ENCODE measurements at regions not wholly inside any gene's neighbourhood (a gene's known extent, or its start where the extent isn't known, plus 50 kb on each side); places are given as distances from the start of the nearest gene placed in this dataset.

DNA sequence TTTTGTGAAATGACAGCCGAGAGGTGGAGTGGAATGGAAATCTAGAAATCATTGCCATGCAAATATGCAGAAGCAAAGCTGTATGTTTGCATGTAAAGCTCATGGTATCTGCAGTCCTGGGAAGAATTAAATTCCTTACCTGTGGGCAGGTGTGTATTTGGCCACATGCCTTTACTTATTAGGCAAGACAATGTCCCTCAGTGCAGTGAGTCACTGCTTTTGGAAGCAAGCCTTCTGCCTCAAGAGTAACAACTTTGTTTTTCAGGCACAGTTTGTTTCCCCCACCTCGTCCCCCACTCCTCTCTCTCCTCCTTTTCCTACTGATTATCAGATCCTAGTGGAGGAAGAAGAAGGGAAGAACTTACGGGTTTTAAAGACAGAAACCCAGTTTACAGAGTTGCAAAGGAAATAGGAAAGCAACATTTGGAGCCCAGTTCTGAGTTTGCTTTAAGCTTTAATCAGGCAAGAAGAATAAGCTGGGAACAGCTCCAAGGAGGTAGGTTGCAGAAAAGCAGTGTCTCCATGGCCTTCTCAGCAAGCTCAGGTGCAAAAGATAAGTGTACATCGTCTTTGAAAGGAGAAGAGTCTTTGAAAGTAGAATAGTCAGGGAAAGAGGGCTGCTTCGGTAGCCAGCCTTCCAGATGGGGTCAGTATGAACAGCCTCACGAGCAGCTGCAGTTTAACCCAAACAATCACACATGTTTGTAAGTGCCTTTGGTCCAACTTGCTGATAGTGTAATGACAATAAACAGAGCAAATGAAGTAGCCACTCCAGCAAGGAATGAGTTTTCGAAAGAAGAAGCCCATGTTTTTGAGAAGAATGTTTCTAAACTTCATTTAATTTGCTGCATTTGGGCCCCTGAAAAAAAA lies 190.1 kb downstream of the KLF5 start:
- no peak for DNase-seq (ENCODE audit: low spot score)

DNA sequence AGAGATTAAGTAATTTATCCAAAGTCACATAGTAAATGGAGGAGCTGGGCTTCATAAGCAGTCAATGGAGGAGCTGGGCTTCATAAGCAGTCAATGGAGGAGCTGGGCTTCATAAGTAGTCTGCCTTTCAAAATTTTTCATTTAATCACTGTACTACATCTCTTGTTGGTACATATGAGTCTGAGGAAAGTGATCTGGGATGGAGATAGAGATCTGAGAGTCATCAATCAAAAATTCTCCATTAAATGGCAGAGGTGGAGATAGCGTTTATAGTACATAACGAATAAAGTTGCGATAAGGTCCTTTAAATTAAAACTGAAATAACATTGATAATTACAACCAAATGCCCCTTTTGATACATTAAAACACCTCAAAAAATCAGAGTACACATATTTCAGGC lies 189.3 kb downstream of the KLF5 start:
- no peak for DNase-seq (ENCODE audit: low spot score)

DNA sequence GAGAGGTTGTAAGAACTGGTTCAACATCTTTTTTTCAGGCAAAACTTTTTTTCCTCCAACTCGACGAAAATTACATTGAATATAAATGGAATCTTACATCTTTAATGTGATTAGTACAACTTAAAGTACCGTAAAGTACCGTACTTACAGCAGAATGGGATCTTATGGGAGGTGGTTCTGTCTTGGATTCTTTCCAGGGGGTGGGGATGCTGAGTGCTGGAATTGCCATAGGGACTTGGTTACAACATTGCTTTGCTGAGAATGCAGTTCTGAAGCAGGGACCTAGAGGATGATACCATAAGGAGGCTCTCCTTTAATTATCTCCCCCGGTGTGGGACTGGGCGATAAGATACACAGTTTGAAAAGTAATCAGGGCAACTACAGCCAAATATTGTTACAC lies 186.4 kb downstream of the KLF5 start:
- no peak for DNase-seq (ENCODE audit: low spot score)

DNA sequence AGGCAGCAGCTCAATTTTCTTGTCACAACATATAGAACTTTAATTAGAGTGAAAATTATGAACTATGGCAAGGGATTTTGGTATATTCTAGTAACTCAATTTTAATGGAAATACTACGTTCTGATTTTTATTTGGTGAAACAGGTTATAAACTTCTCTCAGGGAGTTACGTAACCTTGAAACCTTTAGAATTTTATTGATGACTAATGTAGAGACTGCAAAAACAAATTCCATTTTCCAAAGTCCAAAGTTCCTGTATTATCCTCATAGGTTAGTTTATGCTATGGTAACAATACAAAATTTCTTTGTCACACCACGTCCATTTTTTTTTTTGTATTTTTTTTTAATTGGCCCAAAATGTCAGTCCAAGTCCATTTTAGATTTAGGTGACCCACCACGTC lies 185.7 kb downstream of the KLF5 start:
- DNase-seq (ENCODE audit: low spot score): no peak

DNA sequence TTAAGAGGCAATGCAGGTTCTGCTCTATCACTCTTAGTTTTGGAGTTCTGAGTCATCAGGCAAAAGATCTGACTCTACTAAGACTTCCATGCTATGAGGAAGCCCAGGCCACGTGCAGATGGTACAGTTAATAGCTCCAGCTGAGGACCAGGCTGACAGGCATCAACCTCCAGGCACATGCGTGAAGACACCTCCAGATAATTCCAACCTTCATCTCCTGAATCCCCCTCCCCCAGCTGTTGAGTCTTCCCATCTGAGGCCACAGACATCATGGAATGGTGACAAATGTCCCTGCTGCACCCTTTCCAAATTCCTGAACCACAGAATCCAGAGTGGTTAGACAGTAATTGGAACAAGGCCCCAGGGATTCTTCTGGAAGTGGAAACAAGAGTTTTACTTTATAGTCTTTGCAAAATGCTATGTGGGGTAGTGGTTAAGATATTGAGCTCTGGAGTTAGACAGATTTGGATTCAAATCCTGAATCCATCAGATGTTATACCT lies 183.8 kb downstream of the KLF5 start:
- DNase-seq (ENCODE audit: low spot score): no peak

DNA sequence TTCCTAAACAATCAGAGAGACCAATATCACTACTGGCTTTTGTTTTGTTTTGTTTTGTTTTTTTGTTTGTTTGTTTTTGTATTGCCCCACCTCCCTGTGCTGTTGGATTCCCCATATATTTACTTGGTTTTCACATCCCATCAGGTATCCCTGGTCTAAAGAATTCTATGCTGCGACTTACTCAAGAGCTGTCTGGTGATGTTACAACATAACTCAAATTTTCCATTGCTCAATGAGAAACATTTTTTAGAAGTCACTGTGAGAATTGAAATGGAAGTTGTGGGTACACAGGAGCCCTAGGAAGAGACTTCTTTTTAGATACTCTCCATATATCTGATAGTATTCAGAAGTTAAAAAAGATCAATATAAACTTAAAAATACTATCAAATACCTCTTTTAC lies 181.4 kb downstream of the KLF5 start:
- no peak for DNase-seq (ENCODE audit: low spot score)

DNA sequence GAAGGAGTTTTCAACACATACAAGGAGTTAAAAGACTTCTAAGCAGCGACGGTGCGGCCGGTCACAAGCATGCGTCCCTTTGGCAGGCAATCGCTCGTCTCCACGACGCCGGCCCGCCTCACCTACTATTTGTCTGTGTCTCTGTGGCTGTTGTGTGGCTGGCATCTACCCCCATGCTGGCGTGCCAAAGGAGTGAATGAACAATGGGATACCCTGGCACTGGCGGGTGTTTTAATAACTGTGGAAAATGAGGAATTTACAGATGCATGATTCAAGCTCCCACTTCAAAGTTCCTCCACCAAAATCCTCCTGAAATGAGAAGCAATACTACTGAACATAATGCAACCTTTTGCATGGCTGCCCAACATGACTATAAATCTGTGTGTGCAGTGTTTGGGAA lies 176.6 kb downstream of the KLF5 start:
- DNase-seq (ENCODE audit: low spot score): no peak

DNA sequence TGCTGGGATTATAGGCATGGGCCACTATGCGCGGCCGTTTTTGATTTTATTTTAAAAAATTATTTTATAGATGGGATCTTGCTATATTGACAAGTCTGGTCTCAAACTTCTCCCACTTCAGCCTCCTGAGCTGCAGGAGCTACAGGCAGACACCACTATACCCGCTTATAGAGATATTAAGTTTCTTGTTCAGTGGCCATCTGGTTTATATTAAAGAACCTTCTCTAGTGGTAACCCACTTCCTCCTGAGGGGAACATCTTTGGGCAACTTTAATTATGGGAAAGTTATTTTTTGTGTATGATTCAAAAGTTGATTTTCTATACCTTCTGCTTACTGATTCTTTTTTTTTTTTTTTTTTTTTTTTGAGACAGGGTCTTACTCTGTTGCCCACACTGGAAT lies 172.7 kb downstream of the KLF5 start:
- DNase-seq (ENCODE audit: low spot score): no peak

DNA sequence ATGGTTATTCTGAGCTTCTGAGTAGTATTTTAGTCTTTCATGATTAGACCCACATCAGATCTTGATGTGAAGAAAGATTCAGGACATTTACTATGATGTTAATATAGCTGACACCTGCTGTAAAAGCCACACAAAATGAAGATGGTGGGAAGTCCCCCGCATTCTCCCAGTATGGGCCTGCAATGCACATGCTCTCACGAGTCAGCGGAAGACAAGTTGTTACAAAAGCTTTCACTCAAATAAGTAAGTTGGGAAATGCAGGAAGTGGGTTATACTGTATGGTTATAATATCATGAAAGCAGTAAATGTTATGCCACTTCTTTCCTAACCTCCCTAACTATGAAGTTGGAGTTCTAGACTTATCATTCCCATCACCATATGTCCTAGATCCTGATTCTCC lies 171.9 kb downstream of the KLF5 start:
- DNase-seq (ENCODE audit: low spot score): no peak

DNA sequence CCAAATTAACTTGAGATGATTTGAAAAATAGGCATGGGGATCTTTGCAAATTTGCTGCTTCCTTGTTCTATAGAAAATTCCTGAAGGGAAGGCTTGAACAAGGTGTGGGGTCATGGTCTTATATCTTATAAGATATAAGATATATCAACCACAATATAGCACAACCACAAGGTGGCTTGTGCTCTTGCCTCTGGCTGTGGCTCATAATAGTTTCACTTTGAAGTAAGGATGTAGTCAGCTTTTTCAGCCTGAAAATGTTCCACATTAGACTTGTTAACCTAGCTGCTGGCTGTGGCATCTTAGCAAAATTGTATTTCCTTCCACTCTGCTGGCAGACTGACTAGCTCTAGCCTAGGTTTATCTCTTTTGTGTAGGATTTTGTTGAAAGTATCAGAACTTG lies 169.7 kb downstream of the KLF5 start:
- no peak for DNase-seq (ENCODE audit: low spot score)

DNA sequence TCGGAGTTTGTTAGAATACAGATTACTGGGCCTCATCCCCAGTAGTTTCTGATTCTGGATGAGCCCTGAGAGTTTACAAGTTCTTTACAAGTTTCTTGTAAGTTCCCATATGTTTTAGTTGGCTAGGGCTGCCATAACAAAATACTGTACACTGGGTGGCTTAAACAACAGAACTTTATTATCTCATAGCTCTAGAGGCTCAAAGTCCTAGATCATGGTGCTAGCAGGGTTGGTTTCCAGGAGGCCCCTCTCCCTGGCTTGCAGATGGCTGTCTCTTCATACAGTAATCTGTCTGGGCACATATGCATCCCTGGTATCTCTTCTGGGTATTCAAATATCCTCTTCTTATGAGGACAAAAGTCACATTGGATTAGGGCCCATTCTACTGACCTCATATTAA lies 167.2 kb downstream of the KLF5 start:
- DNase-seq (ENCODE audit: low spot score): no peak

DNA sequence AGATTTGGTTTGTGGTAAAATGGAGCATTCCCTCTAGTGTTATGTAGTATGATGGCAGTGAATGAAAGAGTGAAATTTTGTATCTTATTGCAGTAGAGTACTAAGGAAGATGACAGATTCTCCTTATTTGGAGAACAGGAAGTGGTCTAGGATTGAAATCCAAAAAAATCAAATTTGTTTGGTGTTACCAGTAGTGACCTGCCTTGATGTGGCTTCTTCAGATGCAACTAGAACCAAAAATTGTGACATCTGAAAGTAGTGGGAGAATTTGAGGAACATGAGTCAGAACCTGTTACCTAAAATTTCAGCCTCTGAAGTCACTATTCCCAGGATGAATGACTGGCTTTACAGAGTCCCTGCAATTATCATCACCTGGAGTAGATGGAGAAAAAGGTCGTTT lies 165.9 kb downstream of the KLF5 start:
- peak; percentile 22 for DNase-seq (ENCODE audit: low spot score)

DNA sequence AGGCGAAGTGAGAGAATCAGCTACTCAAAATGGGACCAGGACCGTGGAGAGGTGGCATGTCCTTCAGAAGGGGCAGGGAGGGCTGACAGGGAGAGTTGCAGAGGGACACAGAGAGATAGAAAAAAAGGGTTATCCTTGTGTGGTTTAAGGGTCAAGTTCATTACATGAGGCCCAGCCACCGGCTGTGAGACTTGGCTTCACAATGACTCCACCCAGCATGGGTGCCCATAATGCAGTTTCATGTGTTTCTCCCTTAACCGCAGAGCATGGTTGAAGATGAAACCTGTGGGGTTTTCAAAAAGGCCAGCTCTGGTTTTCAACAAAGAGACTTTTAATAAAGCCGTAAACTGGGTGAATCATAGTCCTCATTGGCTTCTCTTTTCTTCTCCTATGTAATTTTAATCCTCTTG lies 164.6 kb downstream of the KLF5 start:
- no peak for DNase-seq (ENCODE audit: low spot score)

DNA sequence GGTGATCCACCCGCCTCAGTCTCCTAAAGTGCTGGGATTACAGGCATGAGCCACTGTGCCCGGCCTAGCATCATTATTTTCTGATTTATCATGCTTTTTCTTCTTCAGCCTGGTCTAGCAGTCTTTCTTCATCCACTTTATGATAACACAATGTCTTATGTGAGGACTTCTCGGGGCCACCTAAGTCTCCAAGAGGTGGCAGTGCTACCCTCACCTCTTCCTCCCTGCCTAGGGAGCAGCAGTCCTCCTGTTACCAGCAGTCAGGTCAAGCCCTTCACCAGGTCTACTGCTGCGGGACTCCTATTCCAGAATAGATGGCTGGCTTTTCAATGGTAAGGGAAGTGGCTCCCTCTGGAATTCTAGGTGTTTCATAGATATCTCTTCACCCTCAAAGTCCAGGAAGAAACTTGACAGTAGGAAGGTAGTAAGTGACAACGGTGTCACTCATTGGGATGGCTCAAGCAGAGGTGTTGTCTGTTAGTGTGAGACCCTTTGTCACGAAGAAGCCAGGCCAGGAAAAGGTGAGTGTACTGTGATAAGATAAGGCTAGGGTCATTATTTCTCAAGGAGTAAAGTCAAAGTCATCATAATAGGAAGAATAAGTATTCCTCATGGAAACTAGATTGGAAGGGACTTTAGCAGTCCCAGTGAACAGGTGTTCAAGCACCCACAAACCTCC lies 164.0 kb downstream of the KLF5 start:
- no peak for DNase-seq (ENCODE audit: low spot score)

DNA sequence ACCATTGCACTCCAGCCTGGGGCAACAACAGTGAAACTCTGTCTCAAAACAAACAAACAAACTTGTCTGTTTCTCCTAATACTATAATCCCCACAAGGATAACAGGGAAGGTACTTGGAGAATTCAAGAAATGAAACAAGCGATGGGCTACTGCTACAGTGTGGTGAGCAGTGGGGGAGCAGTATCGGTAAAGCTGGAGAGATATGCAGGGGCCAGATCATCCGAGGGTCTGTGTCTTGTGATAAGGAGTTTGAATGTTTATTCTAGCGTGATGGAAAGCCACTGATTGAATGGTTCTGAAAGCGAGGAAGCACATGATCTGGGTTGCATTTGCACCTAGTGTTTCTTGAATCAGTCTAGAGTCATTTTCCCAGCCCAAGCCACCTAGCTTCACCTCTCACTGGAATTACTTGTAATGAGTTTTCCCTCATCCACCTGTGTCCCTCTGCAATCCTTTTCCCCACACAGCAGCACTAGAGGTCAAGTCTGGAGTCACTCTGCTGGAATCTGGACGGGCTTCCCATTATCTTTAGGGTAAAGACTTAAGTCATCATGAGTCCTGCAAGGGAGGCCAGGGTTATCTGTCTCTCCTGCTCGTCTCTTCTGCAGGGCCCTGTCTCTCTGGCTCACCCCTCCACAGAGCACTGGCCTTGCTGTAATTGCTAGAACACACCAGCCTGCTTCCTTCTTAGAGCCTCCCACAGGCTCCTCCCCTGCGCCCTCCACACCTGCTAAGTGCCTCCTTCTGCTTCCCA lies 162.3 kb downstream of the KLF5 start:
- DNase-seq (ENCODE audit: low spot score): peak; percentile 18

DNA sequence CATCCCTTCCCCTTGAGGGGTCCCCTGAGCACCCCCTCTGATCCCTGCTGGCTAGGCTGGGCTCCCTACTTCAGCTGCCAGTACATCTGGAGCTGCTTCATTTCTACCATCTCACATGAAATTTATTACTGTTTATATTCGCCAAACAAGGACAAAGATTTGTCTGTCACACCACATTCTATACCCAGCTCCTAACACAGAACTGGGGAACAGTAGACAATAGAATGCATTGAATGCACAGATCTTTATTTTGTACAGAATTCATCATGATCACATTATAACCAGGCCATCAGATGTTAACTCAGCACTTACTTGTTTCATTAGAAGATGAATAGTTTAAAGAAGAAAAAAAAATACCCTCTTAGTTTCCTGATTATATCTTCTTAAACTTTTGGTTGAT lies 159.4 kb downstream of the KLF5 start:
- DNase-seq (ENCODE audit: low spot score): no peak

DNA sequence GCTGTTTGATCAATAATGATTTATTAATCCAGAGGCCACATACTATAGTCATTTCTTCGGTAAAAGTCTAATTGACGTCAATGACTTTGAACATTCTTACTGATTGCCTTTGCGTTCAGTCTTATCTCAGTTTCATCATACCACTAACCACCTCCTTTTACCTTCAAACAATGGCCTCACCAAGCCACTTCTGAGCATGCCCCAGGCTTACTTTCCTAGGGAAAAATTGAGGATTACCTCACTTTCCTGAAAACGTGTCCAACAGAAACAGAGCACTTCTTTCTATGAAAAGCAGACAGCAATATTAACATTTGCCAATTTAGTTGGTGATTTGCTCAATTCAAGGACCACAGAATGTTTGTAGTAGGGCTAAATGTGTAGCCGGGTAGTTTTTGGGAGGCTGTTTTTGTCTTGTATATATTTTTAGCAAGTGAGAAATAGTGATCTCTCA lies 157.6 kb downstream of the KLF5 start:
- peak; percentile 54 for DNase-seq (ENCODE audit: low spot score)

DNA sequence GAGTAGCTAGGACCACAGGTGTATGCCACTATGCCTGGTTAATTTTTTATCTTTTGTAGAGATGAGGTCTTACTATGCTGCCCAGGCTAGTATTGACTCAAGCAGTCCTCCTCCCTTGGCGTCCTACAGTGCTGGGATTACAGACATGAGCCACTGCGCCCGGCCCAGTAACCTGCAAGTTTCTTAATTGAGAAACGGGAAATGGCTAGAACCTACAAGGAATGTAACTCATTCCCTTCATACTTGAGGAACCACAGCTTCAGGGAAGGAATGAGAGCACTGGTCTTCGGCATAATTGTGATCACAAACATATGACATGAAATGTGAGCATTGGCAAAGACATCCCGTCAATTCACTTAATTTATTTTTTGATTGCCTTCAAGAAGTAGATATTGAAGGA lies 157.0 kb downstream of the KLF5 start:
- DNase-seq (ENCODE audit: low spot score): peak; percentile 54

DNA sequence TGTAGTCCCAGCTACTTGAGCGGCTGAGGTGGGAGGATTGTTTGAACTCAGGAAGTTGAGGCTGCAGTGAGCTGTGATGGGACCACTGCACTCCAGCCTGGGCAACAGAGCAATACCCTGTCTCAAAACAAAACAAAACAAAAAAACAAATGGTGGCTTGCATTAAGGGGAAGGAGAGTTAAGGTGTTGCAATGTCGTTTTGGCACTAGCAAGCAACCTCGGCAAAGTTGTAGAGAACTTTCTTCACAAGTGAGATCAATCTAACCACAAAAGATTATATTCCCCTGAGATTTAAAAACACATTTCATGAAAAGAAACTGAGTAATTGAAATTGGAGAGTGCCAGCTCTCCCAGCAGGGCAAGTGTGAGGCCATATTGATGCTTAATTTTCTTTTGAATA lies 153.7 kb downstream of the KLF5 start:
- DNase-seq (ENCODE audit: low spot score): no peak

DNA sequence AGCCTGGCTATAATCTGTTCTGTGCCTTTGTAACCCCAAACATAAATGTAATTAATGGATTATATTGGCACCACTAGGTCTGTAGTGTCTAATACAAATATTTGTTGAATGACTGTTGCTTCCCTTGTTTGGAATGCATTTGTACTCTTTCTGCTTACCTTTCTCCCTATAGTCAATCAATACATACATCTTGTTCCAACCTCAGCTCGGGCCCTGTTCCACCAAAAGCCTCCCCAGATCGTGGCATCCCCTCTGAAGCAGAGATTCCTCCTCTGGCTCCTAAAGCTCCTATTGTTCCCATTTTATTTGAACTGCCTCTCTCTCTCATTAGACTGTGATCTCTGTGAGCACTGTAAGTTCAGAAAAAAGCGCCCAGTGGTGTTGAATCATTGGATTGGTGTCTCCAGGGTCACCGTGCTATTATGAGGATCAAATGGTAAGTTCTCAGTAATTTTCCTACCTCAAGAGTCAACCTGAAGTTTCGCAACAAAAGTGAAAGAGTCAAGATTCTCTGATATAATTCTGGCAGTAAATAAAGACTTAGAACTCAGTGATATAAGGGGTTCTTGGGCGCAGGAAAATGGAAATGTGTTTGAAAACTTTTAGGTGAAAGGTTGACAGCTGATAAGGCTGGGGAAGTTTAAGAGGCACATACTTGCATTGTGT lies 151.5 kb downstream of the KLF5 start:
- no peak for DNase-seq (ENCODE audit: low spot score)

DNA sequence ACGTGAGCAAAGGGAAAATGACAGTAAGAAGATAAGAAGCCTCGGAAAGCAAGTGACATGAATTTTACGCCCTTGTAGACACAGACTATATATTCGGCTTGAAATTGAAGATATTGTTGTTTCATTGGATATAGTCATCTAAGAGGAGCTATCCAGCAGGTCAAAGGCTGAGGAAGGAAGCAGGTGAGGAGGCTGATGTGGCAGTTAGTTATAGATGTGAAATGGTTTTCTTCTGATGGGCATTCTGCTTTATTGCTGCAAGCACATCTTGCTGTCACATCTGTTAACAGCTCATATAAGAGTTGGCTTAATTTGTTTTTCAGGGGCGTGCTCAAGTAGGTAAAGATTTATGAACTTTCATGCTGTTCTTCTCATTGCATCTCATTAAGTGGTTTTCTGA lies 146.1 kb downstream of the KLF5 start:
- no peak for DNase-seq (ENCODE audit: low spot score)

DNA sequence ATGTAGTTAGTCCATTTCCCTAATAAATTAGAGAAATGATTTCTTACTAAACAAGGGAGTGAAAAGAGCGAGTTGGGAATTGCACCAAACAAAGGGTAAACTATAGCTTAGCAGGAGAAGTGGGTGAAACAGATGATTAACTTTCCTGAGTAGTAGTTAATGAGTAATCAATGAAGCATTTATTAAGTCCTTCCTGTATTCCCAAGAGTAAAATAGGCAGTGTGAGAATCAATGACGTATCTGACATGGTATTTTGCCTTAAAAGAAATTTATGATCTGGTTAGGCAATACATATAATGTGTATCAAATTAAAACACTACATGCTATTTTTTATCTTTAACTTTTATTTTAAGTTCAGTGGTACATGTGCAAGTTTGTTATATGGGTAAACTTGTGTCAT lies 142.8 kb downstream of the KLF5 start:
- no peak for DNase-seq (ENCODE audit: low spot score)

Data from AG20443 (cell line).